ENCODE measurements at regions not wholly inside any gene's neighbourhood (a gene's known extent, or its start where the extent isn't known, plus 50 kb on each side); places are given as distances from the start of the nearest gene placed in this dataset.

- TF ChIP-seq CTCF (conservative IDR thresholded peaks at IDR 0.05; ENCODE audit: low read length) = no peak
- no peak for TF ChIP-seq EZH2phosphoT487 (IDR thresholded peaks at IDR 0.05; ENCODE audit: borderline replicate concordance)
Measured at GRCh38 chr3:107251819-107252218, 125.4 kb upstream of the CCDC54 start.
